Activated CD4-positive, alpha-beta T cell treated with anti-CD3 and anti-CD28 coated beads, Interleukin-2, Interleukin-4, amounts not matched to agents 100 ng/mL and 50 ng/mL, durations not matched to agents 16 hours and 8 hours (primary cell): ENCODE measurements at regions not wholly inside any gene's neighbourhood (a gene's known extent, or its start where the extent isn't known, plus 50 kb on each side); places are given as distances from the start of the nearest gene placed in this dataset.

Experiments used
- DNase-seq: peaks from one replicate; pipeline ENCODE4 v3.0.0-alpha.2; 2020; ENCODE audit warnings: low spot score

- DNase-seq: no peak
These were observed 1138.3 kb downstream of the XPNPEP1 start for GRCh38 chr10:108785011-108785410.

GRCh38 chr10:108784534-108784933, 1138.8 kb downstream of the XPNPEP1 start:
- no peak for DNase-seq

GRCh38 chr10:108783897-108784296, 1139.4 kb downstream of the XPNPEP1 start:
- DNase-seq: peak; percentile 58

GRCh38 chr10:108782411-108782810, 1140.9 kb downstream of the XPNPEP1 start:
- DNase-seq: no peak

- no peak for DNase-seq
These were observed 1143.8 kb downstream of the XPNPEP1 start for GRCh38 chr10:108779501-108779900.

GRCh38 chr10:108775911-108776475, 1147.3 kb downstream of the XPNPEP1 start:
- DNase-seq: no peak

GRCh38 chr10:108771106-108771505, 1152.2 kb downstream of the XPNPEP1 start:
- no peak for DNase-seq

GRCh38 chr10:108765794-108766193, 1157.5 kb downstream of the XPNPEP1 start:
- no peak for DNase-seq

- DNase-seq: no peak
These were observed 1165.4 kb downstream of the XPNPEP1 start for GRCh38 chr10:108757946-108758345.

- no peak for DNase-seq
These were observed 1167.7 kb downstream of the XPNPEP1 start for GRCh38 chr10:108755646-108756045.

GRCh38 chr10:108753326-108753725, 1170.0 kb downstream of the XPNPEP1 start:
- no peak for DNase-seq

GRCh38 chr10:108749042-108749441, 1174.3 kb downstream of the XPNPEP1 start:
- DNase-seq: no peak

- DNase-seq: no peak
These were observed 1187.2 kb downstream of the XPNPEP1 start for GRCh38 chr10:108736111-108736510.

GRCh38 chr10:108735380-108735779, 1187.9 kb downstream of the XPNPEP1 start:
- no peak for DNase-seq

GRCh38 chr10:108721874-108722273, 1201.4 kb downstream of the XPNPEP1 start:
- DNase-seq: no peak

- no peak for DNase-seq
These were observed 1207.0 kb downstream of the XPNPEP1 start for GRCh38 chr10:108716352-108716751.

- no peak for DNase-seq
These were observed 1213.2 kb downstream of the XPNPEP1 start for GRCh38 chr10:108709927-108710722.

- no peak for DNase-seq
These were observed 1214.9 kb downstream of the XPNPEP1 start for GRCh38 chr10:108708363-108708762.

GRCh38 chr10:108696792-108697477, 1226.4 kb downstream of the XPNPEP1 start:
- DNase-seq: peak; percentile 29

- DNase-seq: no peak
These were observed 1232.2 kb downstream of the XPNPEP1 start for GRCh38 chr10:108691126-108691525.

GRCh38 chr10:108690530-108690929, 1232.8 kb downstream of the XPNPEP1 start:
- DNase-seq: no peak

GRCh38 chr10:108689891-108690290, 1233.4 kb downstream of the XPNPEP1 start:
- no peak for DNase-seq

GRCh38 chr10:108688314-108688713, 1235.0 kb downstream of the XPNPEP1 start:
- DNase-seq: no peak
